ENCODE measurements at regions not wholly inside any gene's neighbourhood (a gene's known extent, or its start where the extent isn't known, plus 50 kb on each side); places are given as distances from the start of the nearest gene placed in this dataset.

GRCh38 chr16:59913666-59914065 is 1179.5 kb upstream of the GOT2 start:
- Histone ChIP-seq H3K36me3 (ENCODE audit: control insufficient read depth in 2 of 3, insufficient read depth in 3 of 3, low read length in 3 of 3) (no peaks in the 10 kb centered on the region), H3K27ac (ENCODE audit: low read depth in 2 of 2, low read length in 2 of 2) (no peak overlapping the region), H3K4me3 (ENCODE audit: low read length in 3 of 3) (no peak overlapping the region), H3K9ac (ENCODE audit: low read length in 3 of 3) (no peak overlapping the region), H3K27me3 (ENCODE audit: control insufficient read depth, insufficient read depth, low read length) (no peaks in the 10 kb centered on the region), H3K9me3 (ENCODE audit: control insufficient read depth in 2 of 3, insufficient read depth in 1 of 3, low read length in 3 of 3) (no peaks in the 10 kb centered on the region), H3K4me1 (ENCODE audit: control insufficient read depth in 2 of 3, insufficient read depth in 2 of 3, low read depth in 1 of 3, low read length in 3 of 3) (no peaks in the 10 kb centered on the region)
- FAIRE-seq: no peak
- intact Hi-C loops (cut with DNase I): no loop called here
- TF ChIP-seq CTCF (IDR thresholded peaks at IDR 0.05; ENCODE audit: borderline replicate concordance, extremely low read depth, insufficient read depth): no peak
- DNase-seq: no peak

GRCh38 chr16:59909262-59909661 is 1175.1 kb upstream of the GOT2 start:
- H3K27me3 ChIP-seq (ENCODE audit: control insufficient read depth, insufficient read depth, low read length): no peaks in the 10 kb centered on the region
- H3K36me3 ChIP-seq (ENCODE audit: control insufficient read depth in 2 of 3, insufficient read depth in 3 of 3, low read length in 3 of 3): no peaks in the 10 kb centered on the region
- H3K4me1 ChIP-seq (ENCODE audit: control insufficient read depth in 2 of 3, insufficient read depth in 2 of 3, low read depth in 1 of 3, low read length in 3 of 3): no peaks in the 10 kb centered on the region
- intact Hi-C loops (cut with DNase I): no loop called here
- FAIRE-seq (no peak), DNase-seq (no peak)
- no peak overlapping the region for H3K27ac ChIP-seq (ENCODE audit: low read depth in 2 of 2, low read length in 2 of 2)
- no peak overlapping the region for H3K9ac ChIP-seq (ENCODE audit: low read length in 3 of 3)
- H3K4me3 ChIP-seq (ENCODE audit: low read length in 3 of 3): no peak overlapping the region
- no peak for TF ChIP-seq CTCF (IDR thresholded peaks at IDR 0.05; ENCODE audit: borderline replicate concordance, extremely low read depth, insufficient read depth)
- H3K9me3 ChIP-seq (ENCODE audit: control insufficient read depth in 2 of 3, insufficient read depth in 1 of 3, low read length in 3 of 3): no peaks in the 10 kb centered on the region

GRCh38 chr16:59907611-59908010 is 1173.5 kb upstream of the GOT2 start:
- no peak for DNase-seq
- Histone ChIP-seq H3K4me3 (ENCODE audit: low read length in 3 of 3) (no peak overlapping the region), H3K9me3 (ENCODE audit: control insufficient read depth in 2 of 3, insufficient read depth in 1 of 3, low read length in 3 of 3) (no peaks in the 10 kb centered on the region), H3K36me3 (ENCODE audit: control insufficient read depth in 2 of 3, insufficient read depth in 3 of 3, low read length in 3 of 3) (no peaks in the 10 kb centered on the region), H3K9ac (ENCODE audit: low read length in 3 of 3) (no peak overlapping the region), H3K27me3 (ENCODE audit: control insufficient read depth, insufficient read depth, low read length) (no peaks in the 10 kb centered on the region), H3K4me1 (ENCODE audit: control insufficient read depth in 2 of 3, insufficient read depth in 2 of 3, low read depth in 1 of 3, low read length in 3 of 3) (no peaks in the 10 kb centered on the region), H3K27ac (ENCODE audit: low read depth in 2 of 2, low read length in 2 of 2) (no peak overlapping the region)
- no peak for FAIRE-seq
- TF ChIP-seq CTCF (IDR thresholded peaks at IDR 0.05; ENCODE audit: borderline replicate concordance, extremely low read depth, insufficient read depth): no peak
- intact Hi-C loops (cut with DNase I): no loop called here

GRCh38 chr16:59905606-59906005 is 1171.5 kb upstream of the GOT2 start:
- TF ChIP-seq CTCF (IDR thresholded peaks at IDR 0.05; ENCODE audit: borderline replicate concordance, extremely low read depth, insufficient read depth): no peak
- no peaks in the 10 kb centered on the region for H3K36me3 ChIP-seq (ENCODE audit: control insufficient read depth in 2 of 3, insufficient read depth in 3 of 3, low read length in 3 of 3)
- H3K4me1 ChIP-seq (ENCODE audit: control insufficient read depth in 2 of 3, insufficient read depth in 2 of 3, low read depth in 1 of 3, low read length in 3 of 3): no peaks in the 10 kb centered on the region
- H3K9me3 ChIP-seq (ENCODE audit: control insufficient read depth in 2 of 3, insufficient read depth in 1 of 3, low read length in 3 of 3): no peaks in the 10 kb centered on the region
- FAIRE-seq (no peak), DNase-seq (no peak)
- H3K9ac ChIP-seq (ENCODE audit: low read length in 3 of 3): no peak overlapping the region
- intact Hi-C loops (cut with DNase I): no loop called here
- H3K27me3 ChIP-seq (ENCODE audit: control insufficient read depth, insufficient read depth, low read length): no peaks in the 10 kb centered on the region
- no peak overlapping the region for H3K27ac ChIP-seq (ENCODE audit: low read depth in 2 of 2, low read length in 2 of 2)
- no peak overlapping the region for H3K4me3 ChIP-seq (ENCODE audit: low read length in 3 of 3)

Data from kidney (tissue), 13 donors.